H4 (cell line): ENCODE measurements at regions not wholly inside any gene's neighbourhood (a gene's known extent, or its start where the extent isn't known, plus 50 kb on each side); places are given as distances from the start of the nearest gene placed in this dataset.
A peak's percentile ranks its signal among the peaks of the same experiment; 100 is the strongest.

Experiments used
- DNase-seq: peaks from one replicate; pipeline ENCODE4 v3.0.0-alpha.2; 2015; ENCODE audit warnings: low spot score

GRCh38 chr11:103530257-103530656, 421.0 kb downstream of the DYNC2H1 start:
- no peak for DNase-seq

GRCh38 chr11:103532133-103532788, 423.0 kb downstream of the DYNC2H1 start:
- peak; percentile 22 for DNase-seq

- DNase-seq: no peak
Measured at GRCh38 chr11:103534191-103534590, 425.0 kb downstream of the DYNC2H1 start.

- no peak for DNase-seq
Measured at GRCh38 chr11:103534959-103535358, 425.7 kb downstream of the DYNC2H1 start.

GRCh38 chr11:103536335-103536722, 427.1 kb downstream of the DYNC2H1 start:
- DNase-seq: no peak

- DNase-seq: no peak
Measured at GRCh38 chr11:103537904-103538502, 428.8 kb downstream of the DYNC2H1 start.

- no peak for DNase-seq
Measured at GRCh38 chr11:103539166-103539565, 429.9 kb downstream of the DYNC2H1 start.

- DNase-seq: no peak
Measured at GRCh38 chr11:103541186-103541795, 432.1 kb downstream of the DYNC2H1 start.

GRCh38 chr11:103542851-103543250, 433.6 kb downstream of the DYNC2H1 start:
- DNase-seq: no peak

GRCh38 chr11:103543456-103543855, 434.2 kb downstream of the DYNC2H1 start:
- no peak for DNase-seq

GRCh38 chr11:103544874-103545273, 435.6 kb downstream of the DYNC2H1 start:
- peak; percentile 51 for DNase-seq

GRCh38 chr11:103545551-103545950, 436.3 kb downstream of the DYNC2H1 start:
- no peak for DNase-seq

- DNase-seq: no peak
Measured at GRCh38 chr11:103546236-103546635, 437.0 kb downstream of the DYNC2H1 start.

GRCh38 chr11:103547024-103547423, 437.8 kb downstream of the DYNC2H1 start:
- no peak for DNase-seq

GRCh38 chr11:103547691-103548090, 438.5 kb downstream of the DYNC2H1 start:
- no peak for DNase-seq

GRCh38 chr11:103548838-103549237, 439.6 kb downstream of the DYNC2H1 start:
- DNase-seq: no peak

GRCh38 chr11:103550811-103551210, 441.6 kb downstream of the DYNC2H1 start:
- DNase-seq: no peak

GRCh38 chr11:103552086-103552485, 442.9 kb downstream of the DYNC2H1 start:
- DNase-seq: no peak

- no peak for DNase-seq
Measured at GRCh38 chr11:103556171-103556570, 446.9 kb downstream of the DYNC2H1 start.

- no peak for DNase-seq
Measured at GRCh38 chr11:103566116-103566515, 456.9 kb downstream of the DYNC2H1 start.

- DNase-seq: no peak
Measured at GRCh38 chr11:103581760-103582159, 454.7 kb upstream of the DDI1 start.

- no peak for DNase-seq
Measured at GRCh38 chr11:103582351-103582909, 454.0 kb upstream of the DDI1 start.

GRCh38 chr11:103584021-103584420, 452.4 kb upstream of the DDI1 start:
- no peak for DNase-seq
